ENCODE measurements at regions not wholly inside any gene's neighbourhood (a gene's known extent, or its start where the extent isn't known, plus 50 kb on each side); places are given as distances from the start of the nearest gene placed in this dataset.

DNA sequence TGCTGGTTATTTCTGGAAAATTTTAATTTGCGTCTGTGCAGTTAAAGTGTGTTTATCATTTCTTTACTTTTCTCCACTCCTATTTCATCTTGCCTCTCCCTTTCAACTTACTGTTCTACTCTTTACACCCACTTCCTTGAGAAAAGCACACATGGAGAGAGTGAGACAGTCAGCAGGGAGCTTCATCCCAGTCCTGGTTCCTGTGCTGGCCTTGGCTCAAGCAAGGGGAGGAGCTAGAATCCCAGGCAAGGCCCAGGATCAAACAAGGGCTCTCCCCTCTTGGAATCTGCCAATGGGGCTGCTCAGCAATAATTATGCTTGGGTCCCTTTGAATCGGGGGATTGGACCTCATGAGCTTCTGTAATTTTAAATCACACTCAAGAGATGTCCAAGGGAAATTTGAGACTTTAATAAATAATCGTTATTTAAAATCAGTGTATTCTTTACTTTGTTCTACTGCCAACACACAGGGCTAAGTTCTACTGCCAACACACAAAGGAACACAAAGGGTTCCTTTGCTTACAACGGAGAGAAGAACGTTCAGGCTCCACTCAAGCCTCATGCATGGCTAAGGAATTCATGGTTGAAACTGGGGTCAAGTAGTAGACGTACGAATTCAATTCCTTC is 439.3 kb upstream of the DAB2 start:
- Histone ChIP-seq H2BK5ac (ENCODE audit: insufficient read length, low read length) (no peak overlapping the region), H4K8ac (replicated peaks; ENCODE audit: insufficient read length, low read depth, low read length) (no peak overlapping the region), H3K27ac (ENCODE audit: insufficient read length, low read depth, low read length) (no peak overlapping the region), H3K9me3 (ENCODE audit: control insufficient read depth, low read depth, low read length) (no peaks in the 10 kb centered on the region), H3K79me1 (ENCODE audit: insufficient read depth, low read depth, low read length, poor library complexity, severe bottlenecking) (no peaks in the 10 kb centered on the region), H2BK20ac (ENCODE audit: low read depth, low read length, poor library complexity, severe bottlenecking) (no peak overlapping the region), H4K20me1 (ENCODE audit: control insufficient read depth, insufficient read depth, insufficient read length) (no peaks in the 10 kb centered on the region), H3K4me1 (ENCODE audit: insufficient read depth, low read length) (no peaks in the 10 kb centered on the region), H3K23me2 (ENCODE audit: insufficient read length, low read depth, low read length, poor library complexity, severe bottlenecking) (no peaks in the 10 kb centered on the region), H4K5ac (ENCODE audit: insufficient read length, low read depth, low read length) (no peak overlapping the region), H2BK15ac (ENCODE audit: low read depth, low read length) (no peak overlapping the region), H3K9ac (ENCODE audit: extremely low read depth, insufficient read length, low read length) (no peak overlapping the region), H2BK12ac (ENCODE audit: insufficient read length, low read depth, low read length) (no peak overlapping the region), H3T11ph (ENCODE audit: low read length) (no peak overlapping the region), H3K79me2 (ENCODE audit: insufficient read depth, low read length) (no peaks in the 10 kb centered on the region), H3K23ac (ENCODE audit: insufficient read length, low read depth, low read length) (no peak overlapping the region), H3K56ac (ENCODE audit: insufficient read length, low read depth, low read length) (no peak overlapping the region), H2AFZ (ENCODE audit: low read length) (no peak overlapping the region), H4K91ac (ENCODE audit: insufficient read length, low read depth, low read length) (no peak overlapping the region), H3K4ac (ENCODE audit: low read depth, low read length) (no peak overlapping the region), H3K18ac (ENCODE audit: insufficient read length, low read depth, low read length) (no peak overlapping the region), H3K27me3 (ENCODE audit: insufficient read depth, low read length) (no peaks in the 10 kb centered on the region), H3K4me2 (ENCODE audit: insufficient read depth, insufficient read length, low read length) (no peak overlapping the region), H2BK120ac (ENCODE audit: low read depth, low read length, poor library complexity, severe bottlenecking) (no peak overlapping the region), H2AK5ac (ENCODE audit: insufficient read length, low read length) (no peak overlapping the region), H3K14ac (ENCODE audit: insufficient read depth, low read length) (no peak overlapping the region)
- no peak overlapping the region for H3K27ac Mint-ChIP-seq
- TF ChIP-seq CTCF (conservative IDR thresholded peaks at IDR 0.05), result no peak
- H3K36me3 Mint-ChIP-seq (ENCODE audit: insufficient read depth in 1 of 3, low read depth in 3 of 3), result no peaks in the 10 kb centered on the region; a peak in 1 of 7 replicates
- H3K27me3 Mint-ChIP-seq (ENCODE audit: low read depth), result no peaks in the 10 kb centered on the region; the same call in 1 of the 2 replicates
- H3K9me3 Mint-ChIP-seq, result peaks cover 3 to 5% of the 10 kb centered on the region in 2 experiments; a peak in 3 of 5 replicates
- no CpG with 5 or more reads among the region's 7 CpGs for WGBS (ENCODE audit: extremely low coverage, insufficient read length, low lambda C conversion rate)
- H3K4me3 Mint-ChIP-seq, result no peak overlapping the region
- DNase-seq, result no peak
- 0 out of 4 replicates have a peak, but pooled peaks cover 0 to 2% of the 10 kb centered on the region in 2 experiments for H3K4me1 Mint-ChIP-seq

Data from H9 (cell line).